WTC11 (cell line): ENCODE measurements at regions not wholly inside any gene's neighbourhood (a gene's known extent, or its start where the extent isn't known, plus 50 kb on each side); places are given as distances from the start of the nearest gene placed in this dataset.

ENCODE experiments used
- CTCF ChIP-seq: fragments of 200-600 bp; IDR thresholded peaks from 2 replicates; pipeline ENCODE4 v1.8.0; 2022; ENCODE audit warnings: antibody characterized with exemption
- FOXP1 ChIP-seq: sonication (generic); formaldehyde crosslinking; IDR thresholded peaks from 2 replicates; pipeline ENCODE4 v1.8.0; 2022; ENCODE audit warnings: missing genetic modification reagents, mild to moderate bottlenecking, moderate library complexity, borderline replicate concordance
- NFE2L1 ChIP-seq: sonication (generic); formaldehyde crosslinking; IDR thresholded peaks from 2 replicates; pipeline ENCODE4 v1.8.1; 2023; ENCODE audit warnings: missing genetic modification reagents

GRCh38 chr9:25472681-25473080 is 205.6 kb downstream of the TUSC1 start:
- no peak for TF ChIP-seq CTCF
- TF ChIP-seq NFE2L1 (CRISPR knock-in tag), result no peak
- no peak for TF ChIP-seq FOXP1 (CRISPR knock-in tag)
